ENCODE measurements at regions not wholly inside any gene's neighbourhood (a gene's known extent, or its start where the extent isn't known, plus 50 kb on each side); places are given as distances from the start of the nearest gene placed in this dataset.

- TF ChIP-seq CTCF (IDR thresholded peaks at IDR 0.05; ENCODE audit: low read depth, low read length, missing input control): no peak
- TF ChIP-seq, protein P1, sequence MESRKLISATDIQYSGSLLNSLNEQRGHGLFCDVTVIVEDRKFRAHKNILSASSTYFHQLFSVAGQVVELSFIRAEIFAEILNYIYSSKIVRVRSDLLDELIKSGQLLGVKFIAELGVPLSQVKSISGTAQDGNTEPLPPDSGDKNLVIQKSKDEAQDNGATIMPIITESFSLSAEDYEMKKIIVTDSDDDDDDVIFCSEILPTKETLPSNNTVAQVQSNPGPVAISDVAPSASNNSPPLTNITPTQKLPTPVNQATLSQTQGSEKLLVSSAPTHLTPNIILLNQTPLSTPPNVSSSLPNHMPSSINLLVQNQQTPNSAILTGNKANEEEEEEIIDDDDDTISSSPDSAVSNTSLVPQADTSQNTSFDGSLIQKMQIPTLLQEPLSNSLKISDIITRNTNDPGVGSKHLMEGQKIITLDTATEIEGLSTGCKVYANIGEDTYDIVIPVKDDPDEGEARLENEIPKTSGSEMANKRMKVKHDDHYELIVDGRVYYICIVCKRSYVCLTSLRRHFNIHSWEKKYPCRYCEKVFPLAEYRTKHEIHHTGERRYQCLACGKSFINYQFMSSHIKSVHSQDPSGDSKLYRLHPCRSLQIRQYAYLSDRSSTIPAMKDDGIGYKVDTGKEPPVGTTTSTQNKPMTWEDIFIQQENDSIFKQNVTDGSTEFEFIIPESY (IDR thresholded peaks at IDR 0.05): no peak
- no peak for TF ChIP-seq RAD21 (IDR thresholded peaks at IDR 0.05)
- no peak for TF ChIP-seq TAF1 (conservative IDR thresholded peaks at IDR 0.05)
- no peak for TF ChIP-seq HNF4G (IDR thresholded peaks at IDR 0.05)
- TF ChIP-seq NR2F2 (IDR thresholded peaks at IDR 0.05): no peak
- TF ChIP-seq YY1 (IDR thresholded peaks at IDR 0.05): no peak
Observed at GRCh38 chr1:228850141-228851100, 115.1 kb downstream of the RHOU start.

Measured in liver (tissue), 3 donors.